DMS114 treated with DMSO at 0.1 percent for 48 hours (cell line): ENCODE measurements at regions not wholly inside any gene's neighbourhood (a gene's known extent, or its start where the extent isn't known, plus 50 kb on each side); places are given as distances from the start of the nearest gene placed in this dataset.

Experiments used
- DNase-seq: peaks from one replicate; lab custom pipeline; 2025; ENCODE audit not compliant: unreplicated experiment; lab: John Stamatoyannopoulos, UW

DNA sequence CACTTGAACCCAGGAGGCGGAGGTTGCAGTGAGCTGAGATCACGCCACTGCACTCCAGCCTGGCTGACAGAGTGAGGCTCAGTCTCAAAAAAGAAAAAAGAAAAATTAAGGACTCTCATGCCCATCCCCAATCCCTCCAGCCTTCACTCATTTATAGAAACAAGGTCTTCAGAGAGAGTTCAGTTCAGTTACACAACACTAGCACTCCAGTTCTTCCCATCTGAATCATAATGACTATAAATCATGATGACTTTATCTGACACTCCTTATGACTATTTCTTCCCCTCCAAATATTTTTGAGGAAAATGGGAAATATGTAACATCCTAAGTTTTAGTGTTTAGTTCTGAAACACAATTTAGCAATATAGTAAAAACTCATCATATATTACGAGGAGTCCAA, 107.4 kb upstream of the LSM8 start:
- no peak for DNase-seq

GRCh38 chr7:118078015-118078414, 105.9 kb upstream of the LSM8 start:
- DNase-seq: no peak

- no peak for DNase-seq
Observed at GRCh38 chr7:118079369-118079768, 104.6 kb upstream of the LSM8 start.

DNA sequence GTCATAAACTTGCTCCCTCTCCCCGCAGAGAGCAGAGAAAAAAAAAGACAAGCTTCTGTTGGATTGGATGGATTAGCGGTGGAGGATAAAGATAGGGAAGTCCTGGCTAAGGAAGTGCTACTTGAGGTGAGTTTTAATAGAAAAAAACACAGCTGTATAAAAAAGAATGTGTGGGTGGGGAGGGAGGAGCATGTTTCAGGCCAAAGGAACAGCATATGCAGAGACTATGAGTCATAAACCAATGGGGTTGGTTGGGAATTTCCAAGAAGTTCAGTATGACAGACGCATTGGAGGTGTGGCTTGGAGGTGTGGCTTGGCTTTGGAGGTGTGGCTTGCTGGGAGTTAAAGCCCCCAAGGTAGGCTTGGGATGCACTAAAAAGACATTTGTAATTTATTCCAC, 103.0 kb upstream of the LSM8 start:
- DNase-seq: no peak

DNA sequence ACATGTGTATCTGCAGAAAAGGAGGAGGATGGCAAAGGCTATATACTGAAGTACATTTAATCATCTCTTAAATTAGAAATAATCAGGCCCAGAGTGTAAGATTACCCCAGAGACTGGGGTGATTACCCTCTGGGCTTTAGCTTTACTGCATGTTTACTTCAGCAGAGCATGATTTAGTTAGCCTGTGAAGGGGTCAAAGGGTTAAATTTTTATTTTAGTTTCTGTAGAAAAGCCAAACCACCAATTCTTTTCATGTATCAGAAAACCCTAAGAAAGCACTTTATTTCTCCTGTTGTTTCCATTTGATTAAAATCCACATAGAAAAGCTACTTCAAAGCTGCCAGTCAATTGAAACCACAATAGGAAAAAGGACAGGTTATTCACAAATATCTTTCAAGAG, 101.5 kb upstream of the LSM8 start:
- no peak for DNase-seq

- no peak for DNase-seq
Observed at GRCh38 chr7:118085000-118085399, 99.0 kb upstream of the LSM8 start.

GRCh38 chr7:118087126-118087525, 96.8 kb upstream of the LSM8 start:
- DNase-seq: no peak

DNA sequence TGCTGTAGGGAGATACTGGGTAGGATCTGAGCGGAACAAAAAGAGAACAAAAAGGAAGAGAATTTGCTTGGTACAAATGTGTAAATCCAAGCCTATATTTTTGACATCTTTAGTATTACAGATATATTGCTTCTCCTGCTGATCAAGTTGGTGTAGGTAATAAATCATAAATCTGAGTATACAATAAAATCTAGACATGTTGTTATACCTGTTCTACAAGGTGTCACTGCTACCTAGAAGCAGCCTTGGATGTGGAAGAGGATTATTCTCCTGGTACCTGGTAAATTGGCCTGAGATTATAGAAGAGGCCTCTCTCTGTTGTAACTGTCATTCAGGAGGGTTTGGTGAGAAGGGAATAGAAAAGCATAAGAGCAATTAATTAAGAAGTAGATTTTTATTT, 89.9 kb upstream of the LSM8 start:
- DNase-seq: no peak

DNA sequence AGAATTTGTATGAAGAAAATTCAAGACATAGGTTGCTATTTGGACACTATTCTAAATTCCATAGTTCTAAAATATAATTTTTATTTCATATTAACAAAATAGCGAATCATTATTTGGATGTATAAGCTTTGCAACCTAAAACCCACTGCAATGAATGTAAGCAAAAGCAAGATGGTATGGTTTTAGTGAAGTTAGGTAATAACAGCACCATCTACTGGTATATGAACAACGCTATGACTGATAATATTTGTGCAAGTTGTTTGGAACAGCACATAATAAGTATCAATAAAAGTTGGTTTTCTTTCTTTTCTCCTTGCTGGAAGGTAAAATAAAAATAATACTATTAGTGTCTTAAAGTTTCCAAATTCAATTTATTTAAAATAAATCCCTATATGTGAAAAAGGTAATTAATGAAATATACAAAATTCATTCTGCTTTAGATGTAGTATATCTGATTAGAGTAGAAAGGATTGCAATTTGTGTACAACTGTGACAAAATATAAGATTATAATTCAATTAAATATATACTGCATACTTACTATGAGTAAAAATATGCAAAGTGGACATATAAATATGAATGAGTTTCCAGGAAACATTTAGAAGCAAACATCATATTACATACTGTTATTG, 79.0 kb upstream of the LSM8 start:
- DNase-seq: peak; percentile 46

GRCh38 chr7:118109607-118110006, 74.4 kb upstream of the LSM8 start:
- DNase-seq: no peak

DNA sequence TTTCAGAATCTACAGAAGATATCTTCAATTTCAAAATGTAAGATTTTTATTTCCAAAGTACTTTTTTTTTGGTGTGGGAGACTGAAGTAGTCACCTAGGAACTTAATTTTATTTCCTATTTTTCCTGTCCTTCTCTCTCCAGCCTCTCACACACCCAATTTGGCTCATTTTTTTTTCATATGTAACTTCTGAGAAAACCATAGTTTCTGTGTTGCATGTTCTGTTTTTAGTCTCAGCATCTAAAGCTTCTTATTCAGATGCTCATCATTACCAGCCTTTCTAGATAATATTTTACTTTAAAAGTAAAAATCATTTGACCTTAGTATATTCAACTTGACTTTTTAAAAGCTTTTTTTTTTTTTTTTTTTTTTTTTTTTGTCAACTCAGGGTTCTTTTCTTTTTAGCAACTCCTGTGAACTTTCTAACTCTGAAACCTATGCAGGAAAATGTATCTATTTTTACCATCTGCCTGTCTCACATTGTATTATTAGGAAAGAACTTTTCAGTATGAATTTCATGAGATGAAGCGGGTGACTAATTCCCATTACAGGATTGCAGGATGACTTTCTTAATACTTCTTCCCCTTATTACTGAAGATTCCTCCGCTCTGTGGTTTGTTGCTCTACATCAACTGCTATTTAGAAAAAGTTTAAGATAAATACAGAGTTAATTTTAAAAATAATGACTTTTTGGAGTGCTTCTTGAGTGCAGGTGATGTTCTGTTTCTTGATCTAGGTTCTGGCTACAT, 73.6 kb upstream of the LSM8 start:
- no peak for DNase-seq

- no peak for DNase-seq
Observed at GRCh38 chr7:118111347-118111746, 72.6 kb upstream of the LSM8 start.

GRCh38 chr7:118114175-118114574, 69.8 kb upstream of the LSM8 start:
- no peak for DNase-seq

DNA sequence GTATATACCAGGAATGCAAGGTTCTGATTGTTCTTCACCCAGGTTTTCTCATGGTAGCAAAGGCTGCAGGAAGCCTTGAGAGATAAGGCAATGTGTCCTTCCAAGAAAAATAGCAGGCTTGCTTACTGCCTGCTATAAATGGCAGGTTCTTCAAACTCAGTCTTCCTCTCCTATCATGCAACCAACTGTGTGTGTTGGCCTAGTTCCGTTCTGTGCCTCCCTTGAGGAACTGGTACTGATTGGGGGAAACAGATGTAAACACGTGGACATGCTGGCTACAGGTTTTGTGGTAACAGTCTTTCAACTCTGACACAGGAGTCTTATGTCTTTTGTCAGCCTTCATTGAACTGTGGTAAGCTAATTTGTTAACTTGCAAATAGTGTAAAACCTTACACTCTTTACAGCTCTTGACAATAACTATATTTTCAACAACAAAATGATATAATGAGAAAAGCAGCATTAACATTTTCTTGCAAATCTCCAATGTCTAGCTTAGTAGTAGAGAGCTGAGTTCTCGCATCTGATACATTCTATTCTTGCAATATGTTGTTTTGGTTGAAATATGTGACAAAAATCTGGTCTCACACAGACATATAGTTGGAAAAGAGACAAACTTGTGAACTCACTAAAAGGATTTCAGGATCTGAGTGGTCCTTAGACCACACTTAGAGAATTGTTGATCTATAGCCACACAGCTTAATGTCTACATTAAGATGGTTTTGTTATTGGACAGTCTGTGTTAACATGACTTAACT, 54.7 kb upstream of the LSM8 start:
- no peak for DNase-seq

DNA sequence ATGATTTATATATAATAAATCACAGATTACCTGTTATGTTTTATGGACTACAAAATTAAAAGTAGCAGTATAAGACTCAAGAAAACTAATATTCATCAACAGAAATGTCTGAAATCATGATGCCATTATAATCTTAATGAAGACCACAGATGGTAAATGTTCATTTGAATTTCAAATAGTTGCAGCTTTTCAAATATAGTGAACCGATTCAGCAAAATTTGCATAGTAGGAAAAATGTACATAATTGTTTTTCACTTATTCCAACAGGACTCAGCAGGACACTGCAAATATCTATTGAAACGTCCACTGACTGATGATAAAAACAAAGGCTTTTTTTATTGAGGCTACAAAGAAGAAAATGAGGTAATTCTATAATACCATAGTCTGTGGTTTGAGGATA, 51.2 kb upstream of the LSM8 start:
- no peak for DNase-seq
